ENCODE measurements at regions not wholly inside any gene's neighbourhood (a gene's known extent, or its start where the extent isn't known, plus 50 kb on each side); places are given as distances from the start of the nearest gene placed in this dataset.

GRCh38 chr7:94792241-94792640 lies 115.2 kb upstream of the PPP1R9A start:
- Histone ChIP-seq H4K20me1 (ENCODE audit: insufficient read depth, low read length) (no peaks in the 10 kb centered on the region), H3K4me3 (replicated peaks in 1 of 3; ENCODE audit: insufficient read depth in 1 of 3, low read depth in 2 of 3, low read length in 3 of 3) (no peak overlapping the region), H3K79me2 (ENCODE audit: insufficient read depth, low read length) (no peaks in the 10 kb centered on the region), H3K4me2 (ENCODE audit: low read depth, low read length) (no peak overlapping the region), H3K27me3 (ENCODE audit: control insufficient read depth in 1 of 2, insufficient read depth in 2 of 2, low read length in 2 of 2) (no peaks in the 10 kb centered on the region), H3K27ac (ENCODE audit: extremely low read length, insufficient read depth, low read length) (no peak overlapping the region), H3K36me3 (replicated peaks in 1 of 2; ENCODE audit: control insufficient read depth in 1 of 2, insufficient read depth in 2 of 2, low read length in 2 of 2) (no peaks in the 10 kb centered on the region), H3K4me1 (ENCODE audit: insufficient read depth, low read length) (no peaks in the 10 kb centered on the region), H3K9me3 (ENCODE audit: low read length) (no peaks in the 10 kb centered on the region), H2AFZ (ENCODE audit: low read length) (no peak overlapping the region), H3K9ac (ENCODE audit: insufficient read depth, low read depth, low read length) (no peak overlapping the region)
- DNase-seq (ENCODE audit: low spot score): no peak
- POLR2A ChIA-PET: no interaction called here
- CTCF ChIA-PET (ENCODE audit: low intra/inter-chr PET ratio, low total read pairs): no interaction called here
- BruUV-seq (replicated peaks): no TSS peak
- ATAC-seq: no peak
- intact Hi-C loops (cut with micrococcal nuclease; ENCODE audit: unreplicated experiment) (no loop called here), in situ Hi-C loops (cut with HindIII; ENCODE audit: extremely low pct_ligation_motif_present, low pct_unique_long_range_greater_than_20kb) (no loop called here)
- whole genome bisulfite sequencing (ENCODE audit: low lambda C conversion rate): 42% methylated on average over 2 of the region's 2 CpGs
- TF ChIP-seq MIER3 (CRISPR knock-in tag; IDR thresholded peaks at IDR 0.05; ENCODE audit: borderline replicate concordance) (no peak), ZNF572 (CRISPR knock-in tag; IDR thresholded peaks at IDR 0.05) (no peak), ZNF432 (CRISPR knock-in tag; IDR thresholded peaks at IDR 0.05; ENCODE audit: borderline replicate concordance) (no peak), ZNF547 (CRISPR knock-in tag; IDR thresholded peaks at IDR 0.05) (no peak), PRMT3 (CRISPR knock-in tag; IDR thresholded peaks at IDR 0.05; ENCODE audit: borderline replicate concordance, low read depth) (no peak), ZNF335 (CRISPR knock-in tag; IDR thresholded peaks at IDR 0.05) (no peak), MAFG (CRISPR knock-in tag; IDR thresholded peaks at IDR 0.05) (no peak), NR2F1 (CRISPR knock-in tag; IDR thresholded peaks at IDR 0.05) (no peak), ZNF512B (CRISPR knock-in tag; IDR thresholded peaks at IDR 0.05; ENCODE audit: borderline replicate concordance) (no peak), ZBTB33 (CRISPR knock-in tag; IDR thresholded peaks at IDR 0.05) (no peak), ZNF766 (CRISPR knock-in tag; IDR thresholded peaks at IDR 0.05; ENCODE audit: borderline replicate concordance) (no peak), DNMT1 (CRISPR knock-in tag; IDR thresholded peaks at IDR 0.05) (no peak)
- TF ChIP-seq, protein P1, sequence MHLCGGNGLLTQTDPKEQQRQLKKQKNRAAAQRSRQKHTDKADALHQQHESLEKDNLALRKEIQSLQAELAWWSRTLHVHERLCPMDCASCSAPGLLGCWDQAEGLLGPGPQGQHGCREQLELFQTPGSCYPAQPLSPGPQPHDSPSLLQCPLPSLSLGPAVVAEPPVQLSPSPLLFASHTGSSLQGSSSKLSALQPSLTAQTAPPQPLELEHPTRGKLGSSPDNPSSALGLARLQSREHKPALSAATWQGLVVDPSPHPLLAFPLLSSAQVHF (CRISPR knock-in tag; IDR thresholded peaks at IDR 0.05): no peak
- TF ChIP-seq, protein P2, sequence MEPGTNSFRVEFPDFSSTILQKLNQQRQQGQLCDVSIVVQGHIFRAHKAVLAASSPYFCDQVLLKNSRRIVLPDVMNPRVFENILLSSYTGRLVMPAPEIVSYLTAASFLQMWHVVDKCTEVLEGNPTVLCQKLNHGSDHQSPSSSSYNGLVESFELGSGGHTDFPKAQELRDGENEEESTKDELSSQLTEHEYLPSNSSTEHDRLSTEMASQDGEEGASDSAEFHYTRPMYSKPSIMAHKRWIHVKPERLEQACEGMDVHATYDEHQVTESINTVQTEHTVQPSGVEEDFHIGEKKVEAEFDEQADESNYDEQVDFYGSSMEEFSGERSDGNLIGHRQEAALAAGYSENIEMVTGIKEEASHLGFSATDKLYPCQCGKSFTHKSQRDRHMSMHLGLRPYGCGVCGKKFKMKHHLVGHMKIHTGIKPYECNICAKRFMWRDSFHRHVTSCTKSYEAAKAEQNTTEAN (CRISPR knock-in tag; conservative IDR thresholded peaks at IDR 0.05): no peak
- TF ChIP-seq, protein P3, sequence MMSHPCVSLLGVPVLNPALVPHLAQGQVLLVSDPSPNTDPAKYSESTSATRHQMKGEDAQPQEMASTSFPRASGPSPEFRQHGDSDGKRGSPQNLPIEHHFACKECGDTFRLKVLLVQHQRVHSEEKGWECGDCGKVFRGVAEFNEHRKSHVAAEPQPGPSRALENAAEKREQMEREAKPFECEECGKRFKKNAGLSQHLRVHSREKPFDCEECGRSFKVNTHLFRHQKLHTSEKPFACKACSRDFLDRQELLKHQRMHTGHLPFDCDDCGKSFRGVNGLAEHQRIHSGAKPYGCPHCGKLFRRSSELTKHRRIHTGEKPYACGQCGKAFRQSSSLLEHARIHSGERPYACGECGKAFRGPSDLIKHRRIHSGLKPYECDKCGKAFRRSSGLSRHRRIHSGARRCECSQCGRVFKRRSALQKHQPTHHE (CRISPR knock-in tag; IDR thresholded peaks at IDR 0.05; ENCODE audit: borderline replicate concordance): no peak
- no peak for FAIRE-seq
